IPS DF 19.7 (cell line): ENCODE measurements at regions not wholly inside any gene's neighbourhood (a gene's known extent, or its start where the extent isn't known, plus 50 kb on each side); places are given as distances from the start of the nearest gene placed in this dataset.

ENCODE experiments used
- DNase-seq: peaks from one replicate; pipeline ENCODE4 v3.0.0-alpha.2; 2013; ENCODE audit warnings: low read depth, low spot score

DNA sequence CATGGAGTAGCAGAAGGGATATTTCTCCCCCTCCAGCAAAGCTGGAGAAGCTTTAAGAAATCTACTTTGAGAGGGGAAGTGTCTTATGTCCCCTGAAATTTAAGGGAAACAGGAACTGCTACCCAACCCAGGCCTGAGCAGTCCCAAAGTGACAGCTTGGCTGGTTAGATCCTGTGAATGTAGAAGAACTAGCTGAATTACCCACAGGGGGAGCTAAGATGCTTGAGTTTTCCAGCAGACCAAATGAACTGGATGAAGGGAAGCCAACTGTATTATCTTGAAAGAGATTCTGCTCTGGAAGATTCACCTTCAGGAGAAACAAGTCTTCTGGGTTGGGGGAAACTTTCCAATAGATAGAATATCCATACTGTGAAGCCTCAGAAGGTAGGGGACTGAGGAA, 303.3 kb upstream of the MMS22L start:
- no peak for DNase-seq

DNA sequence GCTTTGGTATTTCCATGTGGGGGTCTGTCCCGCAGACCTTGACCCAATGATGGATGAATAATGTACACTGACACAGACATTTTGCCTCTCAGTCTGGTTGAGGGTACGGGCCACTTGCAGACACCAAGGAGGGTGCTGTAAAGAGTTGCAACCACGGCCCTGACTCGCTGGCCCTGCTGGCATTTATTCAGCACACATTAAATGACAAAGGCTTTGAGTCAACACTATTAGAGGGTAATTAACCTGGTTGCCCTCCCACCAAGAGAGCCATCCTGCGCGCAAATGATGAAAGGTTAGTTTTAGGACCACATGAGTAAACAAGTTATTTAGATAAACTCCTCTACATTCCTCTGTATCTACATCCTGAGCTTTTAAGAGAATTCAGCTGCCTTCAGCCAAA, 308.9 kb upstream of the MMS22L start:
- peak; percentile 20 for DNase-seq

DNA sequence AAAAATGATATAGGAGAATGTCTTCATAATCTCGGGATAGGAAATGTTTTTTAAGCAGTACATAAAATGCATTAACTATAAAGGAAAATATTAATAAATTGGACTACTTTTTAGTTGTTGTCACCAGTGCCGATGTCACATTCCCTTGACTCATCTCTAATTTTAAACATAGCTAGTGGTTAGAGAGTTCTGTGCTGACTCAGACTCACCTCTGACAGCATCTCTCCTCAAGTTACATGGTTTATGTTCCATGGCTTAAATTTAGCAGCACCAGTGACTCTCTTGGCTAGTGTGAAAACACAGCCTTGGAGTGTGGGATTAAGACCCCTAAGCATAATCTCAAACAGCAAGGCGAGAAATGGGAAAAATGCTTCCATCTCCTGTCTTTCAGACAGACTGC, 311.8 kb upstream of the MMS22L start:
- no peak for DNase-seq

DNA sequence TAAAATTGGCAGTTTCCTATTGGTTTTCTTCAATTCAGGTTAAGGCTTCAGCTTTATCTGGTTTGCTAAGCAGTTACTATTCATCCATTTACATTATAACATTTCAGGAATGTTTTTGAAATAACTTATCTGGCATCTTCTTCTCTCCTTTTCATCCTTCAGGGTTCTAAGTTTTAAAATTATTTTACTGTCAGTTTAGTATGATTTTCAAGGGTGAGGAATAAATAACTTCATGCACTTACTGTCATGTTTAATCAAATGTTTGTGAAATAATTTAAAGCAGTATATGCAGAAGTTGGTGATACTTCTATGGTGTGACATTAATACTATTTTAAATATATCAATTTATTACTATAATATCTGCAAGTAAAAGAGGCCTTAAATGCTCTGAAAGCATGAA, 338.1 kb upstream of the MMS22L start:
- no peak for DNase-seq

DNA sequence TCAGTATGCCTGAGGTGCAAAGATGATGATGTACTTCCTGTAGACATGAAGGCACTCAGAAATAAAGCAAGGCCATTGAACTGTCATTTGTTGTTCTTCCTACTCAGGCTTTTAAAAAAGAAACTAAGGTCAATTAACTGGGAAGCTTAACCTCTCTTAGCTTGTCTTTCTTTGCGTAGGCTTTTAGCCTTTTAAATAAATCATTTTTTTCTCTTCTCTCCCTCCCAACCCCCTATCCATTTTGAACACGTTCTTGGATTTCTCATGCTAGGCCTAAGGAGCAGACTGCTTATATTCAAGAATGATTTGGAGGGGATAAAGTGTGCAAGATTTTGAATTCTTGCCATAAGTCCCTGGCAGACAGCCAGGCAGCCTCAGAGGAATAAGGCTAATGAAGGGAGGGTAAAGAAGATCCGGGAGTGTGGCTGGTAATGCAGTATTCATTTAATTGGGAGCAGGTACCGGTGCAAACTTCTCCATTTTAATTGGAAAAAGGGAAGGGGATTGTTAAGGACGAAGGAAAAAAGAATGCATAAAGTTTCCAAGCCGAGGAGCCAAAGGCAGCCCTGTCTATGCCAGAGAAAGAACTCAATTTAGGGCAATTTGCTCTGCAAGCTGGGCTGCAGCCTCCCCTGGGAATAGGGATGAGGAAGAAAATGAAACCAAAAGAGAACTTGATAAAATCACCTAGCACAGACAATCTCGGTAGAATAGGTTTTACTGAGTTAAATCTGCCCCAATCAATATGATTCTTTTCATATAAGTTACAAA, 343.8 kb upstream of the MMS22L start:
- no peak for DNase-seq

DNA sequence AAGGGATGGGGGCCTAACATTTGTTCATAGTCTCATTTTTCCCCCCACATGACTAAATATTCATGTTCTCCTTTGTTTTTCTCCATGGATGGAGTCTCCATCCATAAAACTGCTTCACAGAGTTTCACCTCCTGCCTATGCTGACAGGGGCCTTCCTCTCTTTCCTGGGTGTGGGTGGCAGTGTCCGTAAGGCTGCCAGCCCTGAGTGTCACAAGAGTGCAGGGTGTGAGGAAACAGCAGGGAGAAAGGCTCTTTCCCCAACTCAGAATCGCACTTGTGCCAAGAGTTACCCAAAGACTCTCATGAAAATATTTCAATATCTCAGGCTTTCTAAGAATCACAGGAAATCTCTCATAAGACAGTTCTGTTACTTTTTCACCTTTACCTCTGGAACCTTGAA, 346.2 kb upstream of the MMS22L start:
- DNase-seq: no peak

DNA sequence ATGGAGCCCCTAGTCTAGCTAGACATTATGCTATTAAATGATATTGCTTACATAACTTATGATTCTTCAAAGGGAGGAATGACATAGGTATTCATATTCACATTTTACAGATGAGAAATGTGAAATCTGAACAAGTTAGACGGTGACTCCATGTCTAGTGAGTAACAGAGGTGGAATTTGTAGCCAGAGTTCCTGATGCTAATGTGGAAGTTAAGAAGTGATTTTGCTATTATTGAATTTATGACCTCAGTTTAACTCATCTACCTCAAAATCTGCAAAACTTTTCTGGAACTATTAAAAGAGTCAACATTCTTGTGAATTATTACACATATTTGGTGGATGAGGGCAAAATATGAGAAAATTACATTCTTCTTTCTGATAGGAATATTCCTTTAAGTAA, 347.6 kb upstream of the MMS22L start:
- DNase-seq: no peak

GRCh38 chr6:97632341-97632740, 349.3 kb upstream of the MMS22L start:
- DNase-seq: no peak

DNA sequence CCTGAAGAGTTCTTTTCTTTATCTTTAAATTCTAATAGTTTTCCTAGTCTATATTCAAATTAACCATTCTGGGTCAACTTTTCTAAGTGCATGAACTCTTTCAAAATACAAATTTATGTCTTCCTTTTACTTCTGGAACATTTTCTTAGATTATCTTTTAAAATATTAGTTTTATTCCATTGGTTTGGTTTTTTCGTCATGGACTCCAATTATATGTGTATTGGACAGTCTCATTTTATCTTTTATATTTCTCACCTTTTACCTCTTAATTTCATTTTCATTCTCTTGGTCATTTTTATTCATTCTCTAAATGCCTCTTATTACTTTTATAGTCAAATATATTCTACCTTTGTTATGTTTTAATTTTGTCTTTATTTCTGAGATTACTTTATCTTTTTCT, 356.7 kb upstream of the MMS22L start:
- no peak for DNase-seq

- no peak for DNase-seq
Measured at GRCh38 chr6:97644353-97644752, 361.3 kb upstream of the MMS22L start.

GRCh38 chr6:97645757-97646156, 362.7 kb upstream of the MMS22L start:
- no peak for DNase-seq

DNA sequence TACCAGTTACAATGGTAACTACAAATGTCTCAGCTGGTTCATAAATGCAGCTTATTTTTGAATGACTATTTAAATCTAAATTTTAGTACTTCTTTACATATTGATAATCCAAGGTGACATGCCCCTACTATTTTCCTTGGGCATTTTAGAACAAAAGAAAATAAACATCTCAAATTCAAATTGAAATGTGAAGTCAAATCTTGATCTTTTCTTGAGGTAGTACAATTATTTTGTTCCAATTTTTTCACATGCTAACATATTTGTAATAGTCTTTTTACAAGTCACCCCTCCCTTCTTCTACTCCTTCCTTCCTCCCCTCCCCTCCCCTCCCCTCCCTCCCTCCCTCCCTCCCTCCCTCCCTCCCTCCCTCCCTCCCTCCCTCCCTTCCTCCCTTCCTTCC, 370.1 kb upstream of the MMS22L start:
- no peak for DNase-seq

GRCh38 chr6:97653517-97653916, 370.5 kb upstream of the MMS22L start:
- DNase-seq: no peak

DNA sequence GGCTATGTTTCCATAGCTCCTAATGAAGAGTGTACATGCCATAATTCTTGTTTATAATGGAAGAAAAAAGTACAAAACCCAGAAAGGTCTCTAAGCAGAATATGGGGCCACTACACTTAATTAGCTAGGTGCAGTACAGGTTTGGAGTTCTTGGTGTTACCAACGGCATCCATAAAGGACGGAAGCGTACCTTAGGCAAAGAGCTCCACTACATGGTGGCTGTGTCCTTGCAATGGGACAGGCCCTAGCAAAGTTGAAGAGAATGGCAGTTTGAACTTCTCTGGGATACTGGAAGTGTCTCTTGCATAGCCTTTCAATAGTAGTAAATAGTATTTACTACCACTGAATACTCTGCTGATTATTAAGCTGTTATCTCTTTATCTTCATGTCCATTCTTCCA, 371.7 kb upstream of the MMS22L start:
- DNase-seq: no peak

- DNase-seq: no peak
Measured at GRCh38 chr6:97656236-97656635, 373.2 kb upstream of the MMS22L start.

DNA sequence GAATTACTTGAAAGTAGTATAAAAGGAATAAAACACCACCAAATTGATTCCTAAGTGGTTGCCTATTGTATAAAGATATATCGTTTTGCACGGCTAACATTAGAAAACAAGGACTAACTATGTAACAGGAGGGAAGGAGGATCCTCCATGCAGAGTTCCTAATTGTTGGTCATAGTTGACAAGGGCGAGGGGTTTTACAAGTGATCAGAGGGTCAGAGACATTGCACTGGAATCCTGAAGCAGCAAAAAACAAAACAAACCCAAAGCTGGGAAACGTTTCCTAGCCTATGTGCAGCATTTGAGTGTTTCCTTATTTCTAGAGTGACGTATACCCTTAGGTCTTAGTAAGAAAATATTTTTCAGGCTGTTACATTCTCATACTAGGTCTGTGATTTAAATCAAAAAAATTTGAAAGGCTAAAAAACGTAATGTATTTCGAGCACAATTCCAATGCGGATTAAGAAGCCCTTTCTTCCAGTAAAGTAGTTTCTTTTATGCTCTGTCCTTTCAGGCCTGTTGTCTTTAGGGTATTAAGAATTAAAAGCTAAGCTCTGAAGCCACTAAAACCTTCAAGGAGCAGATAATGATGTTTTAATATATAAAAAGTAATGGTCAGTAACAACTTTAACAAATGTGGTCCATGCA, 373.8 kb upstream of the MMS22L start:
- DNase-seq: no peak

DNA sequence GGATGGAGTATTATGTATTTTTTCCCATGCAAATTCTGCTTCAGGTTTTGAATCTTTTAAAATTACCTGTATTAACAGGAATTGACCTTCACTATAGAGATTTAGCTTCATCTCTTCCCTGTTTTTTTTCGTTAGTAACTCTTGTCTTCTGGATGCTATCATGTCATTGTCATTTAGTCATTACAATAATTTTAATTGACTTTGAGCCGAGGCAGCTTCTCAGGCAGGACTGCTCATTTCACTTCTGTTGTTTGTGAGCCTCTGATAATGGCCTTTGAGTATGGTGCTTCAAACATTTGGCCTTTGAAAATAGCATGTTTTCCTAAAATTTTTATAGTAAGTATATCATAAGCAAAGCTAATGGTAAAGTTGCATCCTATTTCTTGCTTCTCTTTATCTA, 375.1 kb upstream of the MMS22L start:
- no peak for DNase-seq

DNA sequence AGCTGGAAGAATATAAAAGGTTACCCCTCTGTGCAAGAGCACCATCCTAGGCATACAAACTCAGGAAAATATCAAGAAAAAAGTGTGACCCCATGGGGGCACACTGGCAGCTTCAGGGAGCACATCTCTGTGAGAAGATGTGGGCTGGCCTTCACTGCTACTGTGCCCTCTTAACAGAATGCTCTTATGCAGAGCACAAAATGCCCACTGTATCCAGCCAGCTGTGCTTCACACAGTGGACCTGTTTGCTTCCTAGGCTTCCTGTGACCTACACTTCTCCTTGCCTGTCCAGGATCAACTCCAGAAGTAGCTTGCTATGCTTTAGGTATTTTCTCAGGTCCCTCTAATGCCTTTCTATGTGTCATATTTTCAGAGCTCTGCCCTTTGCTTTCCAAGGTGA, 380.2 kb upstream of the MMS22L start:
- no peak for DNase-seq

- no peak for DNase-seq
Measured at GRCh38 chr6:97665446-97665845, 382.4 kb upstream of the MMS22L start.

GRCh38 chr6:97666889-97667288, 383.9 kb upstream of the MMS22L start:
- DNase-seq: no peak

DNA sequence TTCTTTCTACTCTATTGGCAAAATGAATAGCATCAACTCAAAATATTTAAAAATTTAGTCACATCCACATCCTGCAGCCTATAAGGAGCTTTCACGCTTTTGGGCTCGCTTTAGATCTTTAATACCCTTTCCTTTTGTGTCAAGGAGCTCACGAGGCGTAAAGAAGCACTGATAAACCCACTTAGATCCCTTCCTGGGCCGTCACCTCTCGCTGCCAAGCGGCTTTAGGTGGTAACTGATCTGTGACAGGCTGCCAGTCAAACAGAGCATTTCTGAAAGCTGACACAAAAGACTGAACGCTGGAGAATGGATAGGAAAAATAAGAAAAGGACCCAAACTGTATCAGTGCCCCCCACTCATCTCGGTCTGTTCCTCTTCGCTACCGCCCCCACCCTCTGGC, 385.7 kb upstream of the MMS22L start:
- no peak for DNase-seq

DNA sequence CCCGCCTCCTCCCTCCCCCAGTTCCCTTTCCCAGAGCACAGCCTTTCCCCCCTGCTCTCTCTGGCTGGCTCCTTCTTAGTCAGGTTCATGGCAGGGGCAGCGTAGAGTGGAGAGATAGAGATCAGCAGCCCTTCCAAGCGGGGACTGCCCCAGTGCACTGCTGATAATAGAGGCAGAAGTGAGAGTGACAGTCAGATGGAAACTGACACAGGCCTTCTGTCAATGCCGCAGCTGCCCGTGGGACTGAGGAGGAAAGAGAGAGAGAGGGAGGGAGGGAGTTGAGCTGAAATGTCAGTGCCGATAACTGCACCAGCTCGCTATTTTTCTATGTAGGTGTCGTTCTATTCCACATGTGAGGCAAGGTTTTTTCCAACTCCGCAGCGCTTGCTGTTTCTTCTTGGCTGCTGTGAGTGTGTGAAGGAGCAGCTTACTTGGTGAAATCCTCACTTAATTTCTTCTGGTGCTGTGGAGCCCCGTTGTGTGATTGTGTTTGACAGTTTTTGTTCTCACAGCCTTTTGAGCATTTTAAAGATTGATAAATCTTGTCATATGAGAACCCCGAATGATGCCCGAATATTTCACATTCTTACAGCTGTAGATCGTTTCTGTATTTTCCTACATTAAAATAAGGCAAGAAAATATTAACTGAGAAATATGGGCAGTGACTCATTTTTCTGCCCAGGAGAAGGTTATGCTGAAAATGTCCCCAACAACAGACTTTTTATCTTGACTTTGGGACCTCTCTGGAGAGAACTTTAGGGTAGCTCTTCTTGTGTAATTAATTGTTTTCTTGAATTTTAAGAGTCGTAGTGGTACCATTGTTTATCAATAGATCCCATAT, 386.4 kb upstream of the MMS22L start:
- DNase-seq: no peak

DNA sequence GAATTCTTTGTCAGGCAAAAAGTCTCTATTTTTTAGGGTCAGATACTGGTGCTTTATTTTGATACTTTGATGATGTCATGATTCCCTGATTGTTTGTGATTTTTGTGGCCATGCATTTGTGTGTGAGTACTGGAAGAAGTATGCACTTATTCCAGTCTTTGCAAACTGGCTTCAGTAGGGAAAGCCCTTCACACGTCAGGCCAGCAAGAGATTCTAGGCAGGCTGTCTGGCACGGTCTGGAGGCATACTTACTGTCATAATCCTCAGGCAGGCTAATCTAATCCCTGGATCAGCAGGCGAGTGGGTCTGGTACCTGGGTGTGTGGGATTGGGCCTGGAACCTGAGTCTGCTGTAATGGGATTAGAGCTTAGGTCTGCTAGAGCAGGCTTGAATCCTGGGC, 391.8 kb upstream of the MMS22L start:
- no peak for DNase-seq
